Testis (tissue), 2 donors: ENCODE measurements at regions not wholly inside any gene's neighbourhood (a gene's known extent, or its start where the extent isn't known, plus 50 kb on each side); places are given as distances from the start of the nearest gene placed in this dataset.
"Not testable (repeated sequence)": the region's sequence is repeated elsewhere in the genome, so short reads cannot be mapped to it uniquely, and the experiment has no call there.

ENCODE experiments used
- DNase-seq: peaks from one replicate; pipeline ENCODE4 v3.0.0-alpha.2; 2019
- H3K27ac ChIP-seq, 2 donors: fragments of 200-600 bp; sonication (generic); one replicate each; pipeline ENCODE4 v1.5.1; 2019
- H3K27me3 ChIP-seq: fragments of 200-600 bp; sonication (generic); one replicate; pipeline ENCODE4 v1.5.1; 2019
- H3K36me3 ChIP-seq: fragments of 200-600 bp; sonication (generic); one replicate; pipeline ENCODE4 v1.5.1; 2017; ENCODE audit warnings: low read depth; ENCODE audit errors: missing control alignments
- H3K4me1 ChIP-seq: fragments of 200-600 bp; sonication (generic); one replicate; pipeline ENCODE4 v1.5.1; 2019
- H3K4me3 ChIP-seq, 2 donors: fragments of 200-600 bp; sonication (generic); one replicate each; pipeline ENCODE4 v1.5.1; 2017 to 2019
- H3K9me3 ChIP-seq: fragments of 200-600 bp; sonication (generic); one replicate; pipeline ENCODE4 v1.5.1; 2017
- CTCF ChIP-seq, 3 experiments: fragments of 450-650 bp in 2 of 3; fragments of 200-600 bp in 1 of 3; sonication (generic) in 1 of 3; IDR thresholded peaks; one replicate each; pipeline ENCODE4 v1.5.1; 2016 to 2019; ENCODE audit warnings: antibody characterized with exemption in 3 of 3, mild to moderate bottlenecking in 2 of 3, moderate library complexity in 1 of 3
- POLR2A ChIP-seq: fragments of 450-650 bp; IDR thresholded peaks from one replicate; pipeline ENCODE4 v1.6.1; 2017; ENCODE audit warnings: antibody characterized with exemption, mild to moderate bottlenecking, moderate library complexity
- WGBS, 2 donors: methylation state at CpG; one replicate each; pipeline ENCODE4 v1.1.5; 2018; 5-methylcytosine and 5-hydroxymethylcytosine counted together
- intact Hi-C: fragments of 100-400 bp; cut with DNase I; formaldehyde crosslinking; loops from one replicate; pipeline ENCODE4 v1.15.1; 2023; ENCODE audit warnings: low total_unique reads

- Histone ChIP-seq H3K4me3 (no peak overlapping the region), H3K9me3 (no peaks in the 10 kb centered on the region), H3K27me3 (no peaks in the 10 kb centered on the region), H3K4me1 (no peaks in the 10 kb centered on the region), H3K27ac (no peak overlapping the region), H3K36me3 (no peaks in the 10 kb centered on the region)
- TF ChIP-seq CTCF (IDR thresholded peaks at IDR 0.05) (no peak), POLR2A (no peak)
- intact Hi-C loops, result no loop called here
- DNase-seq, result no peak
These were observed 75.9 kb upstream of the MRPS6 start for GRCh38 chr21:33997436-33997835.

DNA sequence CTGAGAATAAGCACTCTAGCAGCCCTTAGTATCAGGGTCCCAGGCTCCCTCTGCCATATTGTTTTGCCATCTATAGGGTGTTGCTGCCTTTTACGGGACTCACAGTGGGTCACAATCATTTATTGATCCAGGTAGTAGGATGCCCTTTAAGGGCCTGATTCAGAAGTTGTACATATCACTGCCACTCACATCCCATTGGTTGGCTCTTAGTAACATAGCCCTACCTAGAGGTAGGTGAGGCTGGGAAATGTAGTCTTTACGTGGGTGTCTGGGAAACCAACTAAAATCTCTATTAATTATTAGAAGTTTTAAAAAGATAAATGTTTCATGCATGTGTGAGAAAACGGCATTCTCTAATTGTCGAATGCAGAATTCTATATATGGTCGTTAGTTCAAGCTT is 78.8 kb upstream of the ATP5PO start:
- no peaks in the 10 kb centered on the region for H3K9me3 ChIP-seq
- H3K4me1 ChIP-seq, result no peaks in the 10 kb centered on the region
- intact Hi-C loops, result no loop called here
- no peak for DNase-seq
- no peaks in the 10 kb centered on the region for H3K27me3 ChIP-seq
- WGBS, 2 donors, result 85% methylated on average over 5 of the region's 5 CpGs
- TF ChIP-seq CTCF (IDR thresholded peaks at IDR 0.05) (no peak), POLR2A (no peak)
- no peak overlapping the region for H3K27ac ChIP-seq
- H3K4me3 ChIP-seq, result no peak overlapping the region
- H3K36me3 ChIP-seq, result no peaks in the 10 kb centered on the region

GRCh38 chr21:33993286-33994231 is 78.0 kb upstream of the ATP5PO start:
- TF ChIP-seq POLR2A, result no peak
- no peak for TF ChIP-seq CTCF (IDR thresholded peaks at IDR 0.05)
- peak; percentile 36 for DNase-seq
- 48 to 52% methylated on average over 12 of the region's 12 CpGs for WGBS, 2 donors
- intact Hi-C loops, result no loop called here
- Histone ChIP-seq H3K4me1 (no peaks in the 10 kb centered on the region), H3K27ac (peak overlapping the region in 1 of 2 donors; percentile 29), H3K27me3 (no peaks in the 10 kb centered on the region), H3K9me3 (no peaks in the 10 kb centered on the region), H3K4me3 (no peak overlapping the region), H3K36me3 (no peaks in the 10 kb centered on the region)

DNA sequence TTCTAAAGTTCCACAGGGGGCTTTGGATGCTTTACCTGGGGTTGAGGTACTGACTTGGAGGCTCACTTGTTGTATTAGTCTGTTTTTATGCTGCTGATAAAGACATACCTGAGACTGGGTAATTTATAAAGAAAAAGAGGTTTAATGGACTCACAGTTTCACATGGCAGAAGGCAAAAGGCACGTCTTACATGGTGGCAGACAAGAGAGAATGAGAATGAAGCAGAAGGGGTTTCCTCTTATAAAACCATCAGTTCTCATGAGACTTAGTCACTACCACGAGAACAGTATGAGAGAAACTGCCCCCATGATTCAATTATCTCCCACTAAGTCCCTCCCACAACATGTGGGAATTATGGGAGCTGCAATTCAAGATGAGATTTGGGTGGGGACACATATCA is 76.8 kb upstream of the ATP5PO start:
- H3K27ac ChIP-seq, DNase-seq, intact Hi-C loops, H3K27me3 ChIP-seq, H3K4me3 ChIP-seq, H3K36me3 ChIP-seq, H3K9me3 ChIP-seq, H3K4me1 ChIP-seq: not testable (repeated sequence)
- WGBS, 2 donors, result 61 to 79% methylated on average over 2 of the region's 2 CpGs

- Histone ChIP-seq H3K27ac (no peak overlapping the region), H3K4me1 (no peaks in the 10 kb centered on the region), H3K36me3 (no peaks in the 10 kb centered on the region), H3K27me3 (no peaks in the 10 kb centered on the region), H3K4me3 (no peak overlapping the region), H3K9me3 (no peaks in the 10 kb centered on the region)
- DNase-seq, result no peak
- 64 to 88% methylated on average over 3 of the region's 3 CpGs for WGBS, 2 donors
- TF ChIP-seq CTCF (IDR thresholded peaks at IDR 0.05) (no peak), POLR2A (no peak)
- intact Hi-C loops, result no loop called here
These were observed 75.5 kb upstream of the ATP5PO start for GRCh38 chr21:33991133-33991532.
